GM19452 (cell line): ENCODE measurements at regions not wholly inside any gene's neighbourhood (a gene's known extent, or its start where the extent isn't known, plus 50 kb on each side); places are given as distances from the start of the nearest gene placed in this dataset.

Source experiments
- ATAC-seq: cut with Tn5 transposase; IDR thresholded peaks from one replicate; pipeline ENCODE4 v1.9.1; 2021; ENCODE audit not compliant: unreplicated experiment

DNA sequence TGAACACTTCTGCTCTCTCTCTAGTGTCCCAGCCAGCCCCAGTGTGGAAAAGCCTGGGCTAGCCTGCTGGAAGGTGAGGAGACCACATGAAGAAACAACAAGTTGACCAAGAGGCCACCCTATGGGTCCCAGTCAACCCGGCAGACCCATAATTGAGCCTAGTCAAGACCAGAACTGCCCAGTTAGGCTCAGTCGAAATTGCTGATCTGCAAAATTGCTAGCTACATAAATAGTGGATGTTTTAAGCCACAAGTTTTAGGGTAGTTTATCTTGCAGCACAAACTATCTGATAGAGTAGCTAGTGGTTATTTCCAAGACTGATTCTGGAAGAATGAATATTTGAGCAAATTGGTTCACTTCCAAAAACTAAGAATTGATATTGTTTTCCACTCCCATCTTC, 82.3 kb upstream of the CCDC112 start:
- ATAC-seq: no peak

GRCh38 chr5:115377468-115378217, 81.2 kb upstream of the CCDC112 start:
- ATAC-seq: peak; percentile 47

DNA sequence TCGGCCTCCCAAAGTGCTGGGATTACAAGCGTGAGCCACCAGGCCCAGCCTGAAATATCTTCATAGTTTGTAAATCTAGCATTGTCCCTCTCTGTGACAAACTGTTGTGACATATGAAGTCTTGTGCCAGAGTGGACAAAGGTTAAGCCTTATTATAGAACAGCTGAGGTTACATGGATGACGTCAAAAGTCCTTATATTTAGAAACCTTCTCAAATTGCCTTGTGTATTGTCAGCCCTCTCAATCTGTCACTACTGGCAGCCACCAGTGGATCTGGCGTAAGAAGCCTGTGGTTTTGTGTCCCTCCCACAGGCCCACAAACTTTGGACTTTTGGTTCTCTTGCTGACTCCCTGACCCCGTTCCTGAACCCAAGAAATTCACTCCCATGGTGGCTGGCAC, 79.4 kb upstream of the CCDC112 start:
- ATAC-seq: no peak

DNA sequence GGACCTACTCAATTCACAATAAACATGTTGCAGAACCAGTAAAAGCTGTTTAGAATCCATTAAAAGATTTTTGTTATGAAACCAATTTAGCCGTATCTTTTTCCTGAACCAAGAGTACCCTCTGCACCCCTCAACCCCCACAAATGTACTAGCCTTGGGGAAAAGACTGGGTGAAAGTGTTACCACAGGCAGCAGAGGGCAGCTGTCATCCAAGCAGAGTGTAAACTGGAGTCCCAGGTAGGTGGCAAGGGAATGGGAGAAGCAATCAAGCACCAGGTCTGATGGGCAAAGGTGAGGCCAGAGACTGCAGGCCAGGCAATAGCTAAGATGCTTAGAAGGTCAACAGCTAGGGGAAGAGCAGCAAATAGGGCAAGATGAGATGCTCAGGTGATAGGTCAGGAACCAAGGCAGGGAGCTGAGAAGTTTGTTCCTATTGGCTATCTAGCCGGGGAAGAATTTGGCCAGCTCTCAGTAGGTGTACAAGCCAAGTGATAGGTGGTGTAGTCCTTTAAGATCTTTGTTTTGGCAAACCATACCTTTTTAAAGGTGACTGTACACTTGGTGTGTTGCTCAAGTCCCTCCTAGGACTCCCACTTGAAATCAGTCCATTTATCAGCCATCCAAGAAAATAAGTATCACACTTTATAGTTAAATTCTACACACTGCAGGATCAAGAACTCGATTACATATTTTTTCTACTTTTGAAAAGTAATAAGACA, 77.8 kb upstream of the CCDC112 start:
- ATAC-seq: no peak

DNA sequence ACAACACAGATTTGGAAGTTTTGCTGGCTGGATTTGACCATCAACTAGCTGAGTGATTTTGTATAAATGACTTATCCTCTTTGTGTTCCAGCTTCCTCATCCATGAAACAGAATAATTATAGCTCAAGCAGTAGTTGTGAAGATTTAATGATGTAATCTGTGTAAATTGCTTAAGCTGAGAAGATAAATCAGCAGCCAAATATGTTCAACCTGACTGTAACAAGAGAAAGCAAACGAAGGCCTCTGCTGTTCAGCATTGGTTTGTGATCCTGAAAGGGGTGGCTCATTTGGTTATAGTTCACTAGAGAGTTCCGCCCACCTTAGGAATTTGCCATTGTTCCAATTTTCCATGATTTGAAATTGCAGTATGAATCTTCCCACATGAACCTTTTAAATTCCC, 75.7 kb upstream of the CCDC112 start:
- ATAC-seq: no peak

GRCh38 chr5:115369430-115370144, 73.1 kb upstream of the CCDC112 start:
- ATAC-seq: no peak

DNA sequence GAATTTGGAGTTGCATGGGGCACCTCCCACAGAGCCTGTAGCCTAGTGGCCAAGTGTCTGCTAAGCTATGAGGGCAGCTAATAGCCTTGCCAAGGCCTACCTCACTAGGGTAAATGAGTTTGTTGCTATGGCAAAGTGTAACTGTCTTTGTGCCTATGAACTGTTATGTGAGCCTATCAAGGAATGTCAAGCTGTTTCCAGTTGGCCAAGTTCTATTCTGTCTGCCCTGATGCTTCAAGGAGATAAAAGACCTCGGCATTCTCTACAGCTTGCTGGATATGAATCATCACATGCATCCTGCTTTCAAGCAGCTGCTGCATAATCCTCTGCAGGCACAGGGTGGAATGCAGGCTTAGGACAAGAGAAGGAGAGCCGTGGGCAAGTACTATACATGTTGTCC, 69.8 kb upstream of the CCDC112 start:
- no peak for ATAC-seq

- ATAC-seq: no peak
Measured at GRCh38 chr5:115363879-115364278, 67.4 kb upstream of the CCDC112 start.

GRCh38 chr5:115360046-115360685, 63.7 kb upstream of the CCDC112 start:
- no peak for ATAC-seq

DNA sequence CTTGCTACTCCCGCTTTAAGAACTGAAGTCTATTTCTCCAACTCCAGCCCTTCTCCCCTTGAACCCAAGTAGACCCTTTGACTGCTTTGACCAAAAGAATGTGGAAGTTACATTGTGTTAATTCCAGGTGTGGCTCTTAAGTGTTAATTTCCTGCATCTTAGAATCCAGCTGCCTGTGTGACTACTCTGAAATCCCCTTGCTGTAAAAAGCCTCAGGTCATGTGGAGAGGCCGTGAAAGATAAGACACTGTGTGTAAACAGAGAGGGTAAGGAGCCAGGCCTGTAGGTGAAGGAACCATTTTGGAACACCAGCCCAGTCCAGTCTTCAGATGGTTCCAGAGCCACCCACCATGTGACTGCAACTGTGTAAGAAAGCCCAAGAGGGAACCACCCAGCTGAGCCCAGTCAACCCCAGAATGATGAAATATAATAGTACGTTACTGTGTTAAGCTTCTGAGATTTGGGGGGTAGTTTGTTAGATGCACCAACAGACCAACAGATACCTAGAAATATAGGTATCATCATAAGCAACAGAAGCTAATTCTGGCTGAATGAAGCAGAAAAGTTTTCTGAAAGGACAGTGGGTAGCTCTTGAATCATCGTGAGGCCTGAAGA, 59.4 kb upstream of the CCDC112 start:
- no peak for ATAC-seq

GRCh38 chr5:115355095-115355494, 58.6 kb upstream of the CCDC112 start:
- ATAC-seq: no peak

GRCh38 chr5:115354246-115354645, 57.8 kb upstream of the CCDC112 start:
- ATAC-seq: no peak

DNA sequence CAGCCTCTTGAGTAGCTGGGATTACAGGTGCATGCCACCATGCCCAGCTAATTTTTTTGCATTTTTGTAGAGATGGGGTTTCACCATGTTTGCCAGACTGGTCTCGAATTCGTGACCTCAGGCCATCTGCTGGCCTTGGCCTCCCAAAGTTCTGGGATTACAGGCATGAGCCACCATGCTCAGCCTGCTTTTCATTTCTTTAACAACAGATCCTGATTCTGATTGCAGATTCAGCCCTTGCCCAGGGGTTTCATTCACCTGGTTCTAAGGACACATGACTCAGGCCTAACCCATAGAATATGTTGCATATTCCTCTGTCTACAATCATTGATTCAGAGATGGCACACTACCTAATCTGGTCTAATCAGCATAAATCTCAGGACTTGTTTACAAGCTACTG, 56.1 kb upstream of the CCDC112 start:
- ATAC-seq: no peak

DNA sequence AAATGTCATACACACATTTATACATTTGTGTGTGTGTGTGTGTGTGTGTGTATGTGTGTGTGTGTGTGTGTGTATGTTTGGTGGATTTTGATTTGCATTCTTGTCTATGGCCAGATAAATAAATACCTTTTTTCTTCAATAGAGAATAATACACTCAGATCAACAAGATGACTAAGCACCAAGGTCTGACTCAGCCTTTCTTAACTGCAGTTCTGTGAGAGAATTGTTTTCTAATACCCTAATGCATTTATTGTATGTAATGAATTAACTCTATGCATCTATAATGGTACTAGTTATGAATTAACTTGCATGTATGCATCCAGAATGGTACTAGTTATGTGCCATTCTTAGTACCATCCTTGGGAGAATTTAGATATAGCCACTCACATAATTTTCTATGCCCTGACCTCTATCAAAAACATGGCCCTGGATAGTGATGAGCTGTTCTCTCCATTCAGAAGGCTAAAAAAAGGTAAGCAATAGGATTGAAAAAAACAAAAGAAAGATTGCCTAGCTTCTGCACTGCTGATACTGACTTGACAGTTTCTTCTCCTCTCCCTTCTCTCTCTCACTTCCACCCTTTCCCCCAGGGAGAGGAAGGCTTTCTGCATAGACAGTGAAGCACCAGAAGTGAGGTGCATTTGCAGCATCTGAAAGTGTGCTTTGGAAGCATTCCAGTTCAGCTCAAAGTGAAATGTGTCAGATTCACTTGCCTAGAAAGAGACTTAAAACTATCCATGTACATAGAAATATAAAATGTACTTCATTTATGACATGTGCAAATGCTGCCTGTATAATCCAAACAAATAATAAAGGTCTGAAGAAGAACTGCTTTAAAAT, 55.1 kb upstream of the CCDC112 start:
- ATAC-seq: no peak

- ATAC-seq: no peak
Measured at GRCh38 chr5:115350894-115351293, 54.4 kb upstream of the CCDC112 start.

GRCh38 chr5:115349001-115349817, 52.8 kb upstream of the CCDC112 start:
- ATAC-seq: no peak

DNA sequence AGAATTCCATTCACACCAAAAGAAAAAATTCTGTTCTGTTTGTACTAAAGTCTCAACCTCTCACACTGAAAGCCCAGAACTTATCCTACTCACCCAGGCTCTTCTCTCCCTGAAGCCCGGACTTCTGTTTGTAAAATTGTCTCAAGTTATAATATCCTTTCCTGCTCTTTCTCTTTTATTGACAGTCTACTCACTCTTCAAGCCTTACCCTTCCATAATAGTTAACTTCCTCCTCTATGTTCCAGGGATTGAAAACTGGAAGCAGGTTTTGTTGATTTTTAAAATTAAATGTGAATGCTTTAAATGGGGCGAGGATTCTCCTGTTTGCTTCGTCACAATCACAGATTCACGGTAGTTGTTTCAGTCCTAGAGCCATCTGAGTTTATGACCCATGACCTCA, 51.7 kb upstream of the CCDC112 start:
- no peak for ATAC-seq
